H9 (cell line): ENCODE measurements at regions not wholly inside any gene's neighbourhood (a gene's known extent, or its start where the extent isn't known, plus 50 kb on each side); places are given as distances from the start of the nearest gene placed in this dataset.

Experiments
- DNase-seq: peaks from one replicate; pipeline ENCODE4 v3.0.0-alpha.2; 2017
- H2AFZ ChIP-seq: one replicate; pipeline ENCODE4 v1.6.1; 2013; ENCODE audit warnings: mild to moderate bottlenecking, low read length, control low read depth, moderate library complexity
- H2AK5ac ChIP-seq: 2 replicates; pipeline ENCODE4 v1.6.1; 2013; ENCODE audit warnings: low read length, control low read depth, mixed read lengths; ENCODE audit not compliant: insufficient read length
- H2BK120ac ChIP-seq: one replicate; pipeline ENCODE4 v1.6.1; 2013; ENCODE audit warnings: low read depth, mild to moderate bottlenecking, low read length, control low read depth, inconsistent platforms; ENCODE audit not compliant: poor library complexity, severe bottlenecking
- H2BK12ac ChIP-seq: 2 replicates; pipeline ENCODE4 v1.6.1; 2013; ENCODE audit warnings: low read length, control low read depth, mixed read lengths, low read depth; ENCODE audit not compliant: insufficient read length
- H2BK15ac ChIP-seq: 2 replicates; pipeline ENCODE4 v1.6.1; 2013; ENCODE audit warnings: low read depth, low read length, control low read depth
- H2BK20ac ChIP-seq: one replicate; pipeline ENCODE4 v1.6.1; 2013; ENCODE audit warnings: low read depth, mild to moderate bottlenecking, low read length, control low read depth, inconsistent platforms; ENCODE audit not compliant: poor library complexity, severe bottlenecking
- H2BK5ac ChIP-seq: 2 replicates; pipeline ENCODE4 v1.6.1; 2013; ENCODE audit warnings: low read length, control low read depth, mixed read lengths; ENCODE audit not compliant: insufficient read length
- H3K14ac ChIP-seq: 2 replicates; pipeline ENCODE4 v1.6.1; 2013; ENCODE audit warnings: low read length, control low read depth; ENCODE audit not compliant: insufficient read depth
- H3K18ac ChIP-seq: 2 replicates; pipeline ENCODE4 v1.6.1; 2013; ENCODE audit warnings: low read depth, mild to moderate bottlenecking, mixed read lengths, low read length, control low read depth; ENCODE audit not compliant: insufficient read length
- H3K23ac ChIP-seq: 2 replicates; pipeline ENCODE4 v1.6.1; 2013; ENCODE audit warnings: low read length, control low read depth, mixed read lengths, low read depth; ENCODE audit not compliant: insufficient read length
- H3K23me2 ChIP-seq: 2 replicates; pipeline ENCODE4 v1.6.1; 2013; ENCODE audit warnings: low read depth, mild to moderate bottlenecking, mixed read lengths, low read length, control low read depth; ENCODE audit not compliant: insufficient read length, poor library complexity, severe bottlenecking
- H3K27ac ChIP-seq: 2 replicates; pipeline ENCODE4 v1.5.1; 2013; ENCODE audit warnings: low read length, control low read depth, mixed read lengths, low read depth; ENCODE audit not compliant: insufficient read length
- H3K27me3 ChIP-seq: 2 replicates; pipeline ENCODE4 v1.6.1; 2013; ENCODE audit warnings: low read length, control low read depth, inconsistent platforms; ENCODE audit not compliant: insufficient read depth
- H3K4ac ChIP-seq: 2 replicates; pipeline ENCODE4 v1.6.1; 2013; ENCODE audit warnings: low read depth, mild to moderate bottlenecking, control low read depth, inconsistent platforms, low read length, moderate library complexity
- H3K4me1 ChIP-seq: 2 replicates; pipeline ENCODE4 v1.6.1; 2013; ENCODE audit warnings: low read length, control low read depth, inconsistent platforms; ENCODE audit not compliant: insufficient read depth
- H3K4me2 ChIP-seq: 2 replicates; pipeline ENCODE4 v1.6.1; 2013; ENCODE audit warnings: low read length, control low read depth, mixed read lengths; ENCODE audit not compliant: insufficient read length, insufficient read depth
- H3K56ac ChIP-seq: 2 replicates; pipeline ENCODE4 v1.6.1; 2013; ENCODE audit warnings: low read depth, mild to moderate bottlenecking, mixed read lengths, low read length, control low read depth; ENCODE audit not compliant: insufficient read length
- H3K79me1 ChIP-seq: 2 replicates; pipeline ENCODE4 v1.6.1; 2013; ENCODE audit warnings: low read depth, mild to moderate bottlenecking, moderate library complexity, low read length, control low read depth, inconsistent platforms; ENCODE audit not compliant: insufficient read depth, poor library complexity, severe bottlenecking
- H3K79me2 ChIP-seq: 2 replicates; pipeline ENCODE4 v1.6.1; 2013; ENCODE audit warnings: low read length, control low read depth, inconsistent platforms; ENCODE audit not compliant: insufficient read depth
- H3K9ac ChIP-seq: 2 replicates; pipeline ENCODE4 v1.6.1; 2013; ENCODE audit warnings: low read length, control low read depth, mixed read lengths; ENCODE audit not compliant: insufficient read length; ENCODE audit errors: extremely low read depth
- H3K9me3 ChIP-seq: one replicate; pipeline ENCODE4 v1.6.1; 2013; ENCODE audit warnings: low read depth, low read length, inconsistent platforms; ENCODE audit not compliant: control insufficient read depth
- H3T11ph ChIP-seq: one replicate; pipeline ENCODE4 v1.6.1; 2013; ENCODE audit warnings: mild to moderate bottlenecking, low read length, control low read depth, inconsistent platforms
- H4K20me1 ChIP-seq: one replicate; pipeline ENCODE4 v1.6.1; 2013; ENCODE audit not compliant: control insufficient read depth, insufficient read length, insufficient read depth
- H4K5ac ChIP-seq: 2 replicates; pipeline ENCODE4 v1.6.1; 2013; ENCODE audit warnings: low read depth, mild to moderate bottlenecking, mixed read lengths, low read length, control low read depth; ENCODE audit not compliant: insufficient read length
- H4K8ac ChIP-seq: replicated peaks from 2 replicates; pipeline ENCODE4 v1.6.1; 2013; ENCODE audit warnings: low read length, control low read depth, mixed read lengths, low read depth; ENCODE audit not compliant: insufficient read length
- H4K91ac ChIP-seq: 2 replicates; pipeline ENCODE4 v1.6.1; 2013; ENCODE audit warnings: low read depth, mild to moderate bottlenecking, moderate library complexity, mixed read lengths, low read length, control low read depth; ENCODE audit not compliant: insufficient read length
- H3K27ac Mint-ChIP-seq, 3 experiments: 2 replicates in 2 of 3; 3 replicates in 1 of 3; pipeline ENCODE4 v1.8.0; 2020 to 2021; ENCODE audit warnings: mixed read lengths in 3 of 3, mild to moderate bottlenecking in 1 of 3, moderate library complexity in 1 of 3
- H3K27me3 Mint-ChIP-seq: 2 replicates; pipeline ENCODE4 v1.8.0; 2021; ENCODE audit warnings: low read depth, mild to moderate bottlenecking, moderate library complexity, mixed read lengths
- H3K36me3 Mint-ChIP-seq, 3 experiments: 2 replicates in 2 of 3; 3 replicates in 1 of 3; pipeline ENCODE4 v1.8.0; 2020 to 2021; ENCODE audit warnings: low read depth in 3 of 3, mixed read lengths in 3 of 3; ENCODE audit not compliant: insufficient read depth in 1 of 3
- H3K4me1 Mint-ChIP-seq, 2 experiments: 2 replicates each; pipeline ENCODE4 v1.8.0; 2020; ENCODE audit warnings: mixed read lengths in 2 of 2
- H3K4me3 Mint-ChIP-seq, 2 experiments: 2 replicates in 1 of 2; 3 replicates in 1 of 2; pipeline ENCODE4 v1.8.0; 2020 to 2021; ENCODE audit warnings: mild to moderate bottlenecking in 2 of 2, mixed read lengths in 2 of 2, moderate library complexity in 1 of 2
- H3K9me3 Mint-ChIP-seq, 2 experiments: 2 replicates in 1 of 2; 3 replicates in 1 of 2; pipeline ENCODE4 v1.8.0; 2020; ENCODE audit warnings: mild to moderate bottlenecking in 2 of 2, mixed read lengths in 2 of 2, moderate library complexity in 1 of 2
- CTCF ChIP-seq: fragments of 200-600 bp; sonication (generic); conservative IDR thresholded peaks from 3 replicates; pipeline ENCODE4 v1.8.0; 2021; ENCODE audit warnings: antibody characterized with exemption, mild to moderate bottlenecking
- WGBS: extraction: QIAGEN DNeasy Blood & Tissue Kit; methylation state at CpG from one replicate; pipeline ENCODE4 v1.1.7; 2013; ENCODE audit warnings: missing lambda C conversion rate, low lambda C conversion rate, mixed read lengths; ENCODE audit not compliant: insufficient read length; ENCODE audit errors: extremely low coverage; 5-methylcytosine and 5-hydroxymethylcytosine counted together

GRCh38 chr9:129489838-129490582 is 130.9 kb downstream of the C9orf50 start:
- no peaks in the 10 kb centered on the region for H4K20me1 ChIP-seq
- H3K36me3 Mint-ChIP-seq = no peaks in the 10 kb centered on the region; a peak in 1 of 7 replicates
- no peaks in the 10 kb centered on the region; a peak in 1 of 5 replicates for H3K9me3 Mint-ChIP-seq
- H4K5ac ChIP-seq = no peak overlapping the region
- no peak overlapping the region for H3K27ac ChIP-seq
- H3K4me3 Mint-ChIP-seq = peak overlapping the region in 1 of 2 experiments; percentile 54; a peak in 2 of 5 replicates
- no peak overlapping the region for H3K14ac ChIP-seq
- H3K79me2 ChIP-seq = no peaks in the 10 kb centered on the region
- no peak overlapping the region for H2BK15ac ChIP-seq
- peaks cover 6% of the 10 kb centered on the region; the same call in 1 of the 2 replicates for H3K27me3 ChIP-seq
- H3K27ac Mint-ChIP-seq = peak overlapping the region in 1 of 3 experiments; percentile 82; a peak in 2 of 7 replicates
- no peaks in the 10 kb centered on the region; the same call in 1 of the 2 replicates for H3K4me1 ChIP-seq
- H4K91ac ChIP-seq = no peak overlapping the region
- no peak overlapping the region for H3K56ac ChIP-seq
- H3K9ac ChIP-seq = no peak overlapping the region
- H2BK5ac ChIP-seq = no peak overlapping the region
- no peak overlapping the region for H4K8ac ChIP-seq
- peaks cover 84% of the 10 kb centered on the region for H3K27me3 Mint-ChIP-seq
- H2AK5ac ChIP-seq = no peak overlapping the region
- no peaks in the 10 kb centered on the region for H3K9me3 ChIP-seq
- H3K23ac ChIP-seq = no peak overlapping the region
- no peak overlapping the region for H2BK12ac ChIP-seq
- H3T11ph ChIP-seq = no peak overlapping the region
- H2BK20ac ChIP-seq = no peak overlapping the region
- no peak for TF ChIP-seq CTCF
- H2BK120ac ChIP-seq = no peak overlapping the region
- WGBS = no CpG with 5 or more reads among the region's 15 CpGs
- no peak overlapping the region for H3K4me2 ChIP-seq
- no peaks in the 10 kb centered on the region for H3K79me1 ChIP-seq
- H3K4ac ChIP-seq = no peak overlapping the region
- no peak overlapping the region for H2AFZ ChIP-seq
- no peak for DNase-seq
- H3K18ac ChIP-seq = no peak overlapping the region
- H3K4me1 Mint-ChIP-seq = peaks cover 46 to 64% of the 10 kb centered on the region in 2 experiments
- peaks cover 8% of the 10 kb centered on the region for H3K23me2 ChIP-seq
